Calu3 (cell line): ENCODE measurements at regions not wholly inside any gene's neighbourhood (a gene's known extent, or its start where the extent isn't known, plus 50 kb on each side); places are given as distances from the start of the nearest gene placed in this dataset.

ENCODE experiments used
- BruUV-seq: library from RNA; stranded (reverse); fragments of 400-500 nt; replicated peaks from 2 replicates; lab custom pipeline; 2021; lab: Mats Ljungman, UMichigan
- CTCF ChIA-PET: fragments of 300-600 bp; sonication (Branson Sonifier 250); formaldehyde crosslinking; loops from one replicate; lab custom pipeline; 2022; ENCODE audit warnings: antibody characterized with exemption; lab: Charles Lee
- DNase-seq: peaks from one replicate; pipeline ENCODE4 v3.0.0; 2022
- H3K27ac Mint-ChIP-seq: one replicate; pipeline ENCODE4 v1.8.0; 2022; ENCODE audit warnings: mixed read lengths; ENCODE audit not compliant: unreplicated experiment
- H3K27me3 Mint-ChIP-seq: one replicate; pipeline ENCODE4 v1.8.0; 2022; ENCODE audit warnings: mixed read lengths; ENCODE audit not compliant: unreplicated experiment
- H3K36me3 Mint-ChIP-seq: one replicate; pipeline ENCODE4 v1.8.0; 2022; ENCODE audit warnings: mild to moderate bottlenecking, moderate library complexity, mixed read lengths; ENCODE audit not compliant: insufficient read depth, unreplicated experiment
- H3K4me1 Mint-ChIP-seq: one replicate; pipeline ENCODE4 v1.8.0; 2022; ENCODE audit warnings: mild to moderate bottlenecking, low read depth, mixed read lengths; ENCODE audit not compliant: unreplicated experiment
- H3K4me3 Mint-ChIP-seq: one replicate; pipeline ENCODE4 v1.8.0; 2022; ENCODE audit warnings: mild to moderate bottlenecking, low read depth, moderate library complexity, mixed read lengths; ENCODE audit not compliant: unreplicated experiment
- H3K9me3 Mint-ChIP-seq: one replicate; pipeline ENCODE4 v1.8.0; 2022; ENCODE audit warnings: low read depth, mixed read lengths; ENCODE audit not compliant: unreplicated experiment
- CTCF ChIP-seq: fragments of 200-600 bp; IDR thresholded peaks from one replicate; pipeline ENCODE4 v1.8.0; 2022; ENCODE audit warnings: antibody characterized with exemption; ENCODE audit not compliant: unreplicated experiment
- intact Hi-C: fragments of 100-400 bp; cut with micrococcal nuclease; formaldehyde crosslinking; loops from one replicate; pipeline ENCODE4 v1.10.0; 2022; ENCODE audit not compliant: unreplicated experiment

GRCh38 chr13:22703601-22704209 lies 477.1 kb upstream of the SGCG start:
- H3K4me3 Mint-ChIP-seq, result no peak overlapping the region
- DNase-seq, result no peak
- CTCF ChIA-PET, result no interaction called here
- no peak for TF ChIP-seq CTCF
- H3K4me1 Mint-ChIP-seq, result no peaks in the 10 kb centered on the region
- no peaks in the 10 kb centered on the region for H3K27me3 Mint-ChIP-seq
- H3K9me3 Mint-ChIP-seq, result peaks cover 7% of the 10 kb centered on the region
- BruUV-seq, result no TSS peak
- intact Hi-C loops, result no loop called here
- no peaks in the 10 kb centered on the region for H3K36me3 Mint-ChIP-seq
- no peak overlapping the region for H3K27ac Mint-ChIP-seq

GRCh38 chr13:22707946-22708345 lies 472.8 kb upstream of the SGCG start:
- Mint-ChIP-seq H3K27me3 (no peaks in the 10 kb centered on the region), H3K4me1 (no peaks in the 10 kb centered on the region), H3K36me3 (no peaks in the 10 kb centered on the region), H3K9me3 (peaks cover 10% of the 10 kb centered on the region), H3K27ac (no peak overlapping the region), H3K4me3 (no peak overlapping the region)
- DNase-seq, result no peak
- no TSS peak for BruUV-seq
- intact Hi-C loops, result no loop called here
- no peak for TF ChIP-seq CTCF
- CTCF ChIA-PET, result no interaction called here

GRCh38 chr13:22717036-22717435 lies 463.7 kb upstream of the SGCG start:
- TF ChIP-seq CTCF, result no peak
- H3K27ac Mint-ChIP-seq, result no peak overlapping the region
- BruUV-seq, result no TSS peak
- H3K27me3 Mint-ChIP-seq, result no peaks in the 10 kb centered on the region
- intact Hi-C loops, result no loop called here
- no peaks in the 10 kb centered on the region for H3K36me3 Mint-ChIP-seq
- H3K4me1 Mint-ChIP-seq, result no peaks in the 10 kb centered on the region
- no peak for DNase-seq
- no peak overlapping the region for H3K4me3 Mint-ChIP-seq
- CTCF ChIA-PET, result no interaction called here
- peaks cover 6% of the 10 kb centered on the region for H3K9me3 Mint-ChIP-seq

- BruUV-seq, result no TSS peak
- no peaks in the 10 kb centered on the region for H3K4me1 Mint-ChIP-seq
- H3K27me3 Mint-ChIP-seq, result no peaks in the 10 kb centered on the region
- no peak for TF ChIP-seq CTCF
- no peak overlapping the region for H3K4me3 Mint-ChIP-seq
- peaks cover 2% of the 10 kb centered on the region for H3K9me3 Mint-ChIP-seq
- no peak for DNase-seq
- CTCF ChIA-PET, result no interaction called here
- intact Hi-C loops, result no loop called here
- no peak overlapping the region for H3K27ac Mint-ChIP-seq
- H3K36me3 Mint-ChIP-seq, result no peaks in the 10 kb centered on the region
Observed at GRCh38 chr13:22726726-22727125, 454.1 kb upstream of the SGCG start.
